MM.1S (cell line): ENCODE measurements at regions not wholly inside any gene's neighbourhood (a gene's known extent, or its start where the extent isn't known, plus 50 kb on each side); places are given as distances from the start of the nearest gene placed in this dataset.

ENCODE experiments used
- CTCF ChIP-seq: fragments of 300-600 bp; sonication (generic); IDR thresholded peaks from 2 replicates; pipeline ENCODE4 v1.5.1; 2016; ENCODE audit warnings: antibody characterized with exemption, low read length, mixed read lengths
- EZH2 ChIP-seq: fragments of 300-600 bp; sonication (generic); optimal IDR thresholded peaks from 2 replicates; pipeline ENCODE3; 2017; ENCODE audit warnings: low read depth, mild to moderate bottlenecking, antibody characterized with exemption, low read length, mixed read lengths

GRCh38 chr9:109889456-109889855 lies 109.5 kb downstream of the PALM2AKAP2 start:
- TF ChIP-seq CTCF: no peak
- TF ChIP-seq EZH2: no peak
